ACC112 (cell line): ENCODE measurements at regions not wholly inside any gene's neighbourhood (a gene's known extent, or its start where the extent isn't known, plus 50 kb on each side); places are given as distances from the start of the nearest gene placed in this dataset.
"Not testable (repeated sequence)": the region's sequence is repeated elsewhere in the genome, so short reads cannot be mapped to it uniquely, and the experiment has no call there.

Experiments used
- H2AFZ ChIP-seq: fragments of 200-600 bp; sonication (generic); one replicate; pipeline ENCODE4 v1.6.0; 2017; ENCODE audit warnings: antibody characterized with exemption, low read length; ENCODE audit not compliant: unreplicated experiment
- H3K27ac ChIP-seq: fragments of 200-600 bp; sonication (generic); 2 replicates; pipeline ENCODE4 v1.5.1; 2014; ENCODE audit warnings: low read depth, mild to moderate bottlenecking, antibody characterized with exemption, low read length, moderate library complexity
- H3K27me3 ChIP-seq: fragments of 200-600 bp; sonication (generic); 2 replicates; pipeline ENCODE4 v1.6.1; 2014; ENCODE audit warnings: mild to moderate bottlenecking, antibody characterized with exemption, low read length, moderate library complexity, mixed read lengths; ENCODE audit not compliant: insufficient read depth
- H3K36me3 ChIP-seq: fragments of 200-600 bp; sonication (generic); 2 replicates; pipeline ENCODE4 v1.6.1; 2016; ENCODE audit warnings: mild to moderate bottlenecking, antibody characterized with exemption, low read length, moderate library complexity, mixed read lengths; ENCODE audit not compliant: insufficient read depth
- H3K4me1 ChIP-seq: fragments of 200-600 bp; sonication (generic); one replicate; pipeline ENCODE4 v1.6.1; 2016; ENCODE audit warnings: low read length, mixed read lengths; ENCODE audit not compliant: insufficient read depth, unreplicated experiment, control insufficient read depth
- H3K4me3 ChIP-seq: fragments of 200-600 bp; sonication (generic); 2 replicates; pipeline ENCODE4 v1.5.1; 2014; ENCODE audit warnings: mild to moderate bottlenecking, low read depth, low read length
- H3K79me2 ChIP-seq: fragments of 200-600 bp; sonication (generic); one replicate; pipeline ENCODE4 v1.6.0; 2016; ENCODE audit warnings: low read length; ENCODE audit not compliant: control insufficient read depth, unreplicated experiment, insufficient read depth

- Histone ChIP-seq H3K79me2 (no peaks in the 10 kb centered on the region), H3K27ac (no peak overlapping the region), H3K27me3 (peaks cover 47% of the 10 kb centered on the region), H2AFZ (no peak overlapping the region), H3K4me3 (no peak overlapping the region), H3K4me1 (peaks cover 4% of the 10 kb centered on the region), H3K36me3 (no peaks in the 10 kb centered on the region)
Measured at GRCh38 chr6:6829872-6830685, 241.6 kb downstream of the LY86 start.

GRCh38 chr6:6830686-6831063 lies 242.2 kb downstream of the LY86 start:
- H2AFZ ChIP-seq, H3K4me3 ChIP-seq, H3K27ac ChIP-seq, H3K4me1 ChIP-seq, H3K79me2 ChIP-seq, H3K36me3 ChIP-seq: not testable (repeated sequence)
- peaks cover 49% of the 10 kb centered on the region for H3K27me3 ChIP-seq

- Histone ChIP-seq H2AFZ (no peak overlapping the region), H3K36me3 (no peaks in the 10 kb centered on the region), H3K4me3 (no peak overlapping the region), H3K27ac (no peak overlapping the region), H3K79me2 (no peaks in the 10 kb centered on the region), H3K27me3 (peaks cover 63% of the 10 kb centered on the region), H3K4me1 (no peaks in the 10 kb centered on the region)
Measured at GRCh38 chr6:6832439-6832838, 243.9 kb downstream of the LY86 start.

- Histone ChIP-seq H3K79me2 (no peaks in the 10 kb centered on the region), H3K27me3 (peaks cover 75% of the 10 kb centered on the region), H2AFZ (no peak overlapping the region), H3K4me3 (no peak overlapping the region), H3K27ac (no peak overlapping the region), H3K4me1 (no peaks in the 10 kb centered on the region), H3K36me3 (no peaks in the 10 kb centered on the region)
Measured at GRCh38 chr6:6834356-6835222, 246.1 kb downstream of the LY86 start.

GRCh38 chr6:6835223-6835503 lies 246.6 kb downstream of the LY86 start:
- no peak overlapping the region for H3K4me3 ChIP-seq
- H3K36me3 ChIP-seq: no peaks in the 10 kb centered on the region
- no peaks in the 10 kb centered on the region for H3K4me1 ChIP-seq
- H2AFZ ChIP-seq: no peak overlapping the region
- no peaks in the 10 kb centered on the region for H3K79me2 ChIP-seq
- H3K27ac ChIP-seq: no peak overlapping the region
- H3K27me3 ChIP-seq: peaks cover 76% of the 10 kb centered on the region

GRCh38 chr6:6836609-6837406 lies 248.3 kb downstream of the LY86 start:
- Histone ChIP-seq H3K4me1 (no peaks in the 10 kb centered on the region), H3K27me3 (peaks cover 78% of the 10 kb centered on the region), H2AFZ (no peak overlapping the region), H3K36me3 (no peaks in the 10 kb centered on the region), H3K4me3 (no peak overlapping the region), H3K79me2 (no peaks in the 10 kb centered on the region), H3K27ac (no peak overlapping the region)

- H3K27ac ChIP-seq: no peak overlapping the region
- no peaks in the 10 kb centered on the region for H3K79me2 ChIP-seq
- H2AFZ ChIP-seq: no peak overlapping the region
- H3K4me3 ChIP-seq: no peak overlapping the region
- no peaks in the 10 kb centered on the region for H3K4me1 ChIP-seq
- H3K27me3 ChIP-seq: peaks cover 78% of the 10 kb centered on the region
- no peaks in the 10 kb centered on the region for H3K36me3 ChIP-seq
Measured at GRCh38 chr6:6837541-6838080, 249.1 kb downstream of the LY86 start.

- Histone ChIP-seq H2AFZ (no peak overlapping the region), H3K4me1 (no peaks in the 10 kb centered on the region), H3K27me3 (peaks cover 51% of the 10 kb centered on the region), H3K36me3 (no peaks in the 10 kb centered on the region), H3K27ac (no peak overlapping the region), H3K79me2 (no peaks in the 10 kb centered on the region), H3K4me3 (no peak overlapping the region)
Measured at GRCh38 chr6:6840831-6841291, 252.3 kb downstream of the LY86 start.

GRCh38 chr6:6841571-6841970 lies 253.1 kb downstream of the LY86 start:
- no peak overlapping the region for H3K27ac ChIP-seq
- H3K27me3 ChIP-seq: peaks cover 44% of the 10 kb centered on the region
- no peak overlapping the region for H3K4me3 ChIP-seq
- H3K36me3 ChIP-seq: no peaks in the 10 kb centered on the region
- no peaks in the 10 kb centered on the region for H3K79me2 ChIP-seq
- H2AFZ ChIP-seq: no peak overlapping the region
- no peaks in the 10 kb centered on the region for H3K4me1 ChIP-seq

GRCh38 chr6:6842291-6842690 lies 253.8 kb downstream of the LY86 start:
- Histone ChIP-seq H3K27me3 (peaks cover 40% of the 10 kb centered on the region), H3K27ac (no peak overlapping the region), H3K4me3 (no peak overlapping the region), H3K79me2 (no peaks in the 10 kb centered on the region), H2AFZ (no peak overlapping the region), H3K4me1 (no peaks in the 10 kb centered on the region), H3K36me3 (no peaks in the 10 kb centered on the region)
